ENCODE measurements at regions not wholly inside any gene's neighbourhood (a gene's known extent, or its start where the extent isn't known, plus 50 kb on each side); places are given as distances from the start of the nearest gene placed in this dataset.

DNA sequence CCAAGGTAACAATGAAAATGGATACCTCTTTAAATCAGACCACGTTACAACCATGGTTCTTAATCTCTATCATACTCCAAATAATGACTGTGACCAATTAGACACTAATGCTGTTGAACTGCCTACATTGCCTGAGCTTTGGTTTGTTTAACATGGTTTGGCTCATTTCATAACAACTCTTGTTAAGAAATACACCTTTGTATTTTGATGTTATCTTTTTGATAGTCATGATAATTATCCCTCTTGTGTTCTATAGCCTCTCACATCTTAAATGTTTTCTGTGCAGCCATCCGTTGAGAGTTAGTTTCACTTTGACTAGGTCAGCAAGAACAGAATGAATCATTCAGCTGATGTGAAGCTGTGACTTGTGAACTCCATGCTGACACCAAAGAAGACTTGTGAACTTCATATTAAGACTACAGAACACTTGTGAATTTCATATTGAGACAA lies 75.5 kb upstream of the RERGL start:
- TF ChIP-seq, protein P1, sequence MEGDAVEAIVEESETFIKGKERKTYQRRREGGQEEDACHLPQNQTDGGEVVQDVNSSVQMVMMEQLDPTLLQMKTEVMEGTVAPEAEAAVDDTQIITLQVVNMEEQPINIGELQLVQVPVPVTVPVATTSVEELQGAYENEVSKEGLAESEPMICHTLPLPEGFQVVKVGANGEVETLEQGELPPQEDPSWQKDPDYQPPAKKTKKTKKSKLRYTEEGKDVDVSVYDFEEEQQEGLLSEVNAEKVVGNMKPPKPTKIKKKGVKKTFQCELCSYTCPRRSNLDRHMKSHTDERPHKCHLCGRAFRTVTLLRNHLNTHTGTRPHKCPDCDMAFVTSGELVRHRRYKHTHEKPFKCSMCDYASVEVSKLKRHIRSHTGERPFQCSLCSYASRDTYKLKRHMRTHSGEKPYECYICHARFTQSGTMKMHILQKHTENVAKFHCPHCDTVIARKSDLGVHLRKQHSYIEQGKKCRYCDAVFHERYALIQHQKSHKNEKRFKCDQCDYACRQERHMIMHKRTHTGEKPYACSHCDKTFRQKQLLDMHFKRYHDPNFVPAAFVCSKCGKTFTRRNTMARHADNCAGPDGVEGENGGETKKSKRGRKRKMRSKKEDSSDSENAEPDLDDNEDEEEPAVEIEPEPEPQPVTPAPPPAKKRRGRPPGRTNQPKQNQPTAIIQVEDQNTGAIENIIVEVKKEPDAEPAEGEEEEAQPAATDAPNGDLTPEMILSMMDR (optimal IDR thresholded peaks at IDR 0.05 in 1 of 3, IDR thresholded peaks at IDR 0.05 in 1 of 3, conservative IDR thresholded peaks at IDR 0.05 in 1 of 3; ENCODE audit: extremely low read depth in 1 of 3, insufficient read depth in 2 of 3, low read length in 3 of 3) = no peak
- TF ChIP-seq EZH2 (IDR thresholded peaks at IDR 0.05; ENCODE audit: low read length) = no peak
- dilution Hi-C loops (cut with MboI; ENCODE audit: extremely low pct_ligation_motif_present, low sequenced_read_pairs) = no loop called here
- Histone ChIP-seq H3K4me3 (ENCODE audit: control insufficient read depth in 2 of 3, extremely low read depth in 1 of 3, insufficient read depth in 2 of 3, low read depth in 1 of 3, low read length in 3 of 3) (peak overlapping the region in 2 of 3 experiments; percentile 43 to 51), H2AFZ (ENCODE audit: control insufficient read depth, low read length) (peak overlapping the region; percentile 94), H3K9me3 (ENCODE audit: control insufficient read depth, low read depth, low read length) (no peaks in the 10 kb centered on the region), H3K9me1 (ENCODE audit: control insufficient read depth, extremely low read depth, insufficient read depth, low read length) (no peaks in the 10 kb centered on the region), H3K27me3 (ENCODE audit: control insufficient read depth, extremely low read depth, insufficient read depth, low read length) (no peaks in the 10 kb centered on the region), H3K4me1 (ENCODE audit: control insufficient read depth, extremely low read depth, insufficient read depth, low read length) (peaks cover 8% of the 10 kb centered on the region), H4K20me1 (ENCODE audit: control insufficient read depth, extremely low read depth, insufficient read depth, low read length) (no peaks in the 10 kb centered on the region), H3K36me3 (ENCODE audit: control insufficient read depth in 2 of 2, extremely low read depth in 1 of 2, insufficient read depth in 2 of 2, low read length in 2 of 2) (no peaks in the 10 kb centered on the region), H3K27ac (ENCODE audit: control insufficient read depth, insufficient read depth, low read length) (no peak overlapping the region), H3K9ac (ENCODE audit: control insufficient read depth, extremely low read depth, insufficient read depth, low read length) (no peak overlapping the region), H3K4me2 (ENCODE audit: control insufficient read depth, extremely low read depth, insufficient read depth, low read depth, low read length) (peak overlapping the region; percentile 74), H3K79me2 (ENCODE audit: control insufficient read depth, insufficient read depth, low read length) (no peaks in the 10 kb centered on the region)
- FAIRE-seq (peak; percentile 74), DNase-seq (ENCODE audit: low read depth, low spot score) (no peak)

DNA sequence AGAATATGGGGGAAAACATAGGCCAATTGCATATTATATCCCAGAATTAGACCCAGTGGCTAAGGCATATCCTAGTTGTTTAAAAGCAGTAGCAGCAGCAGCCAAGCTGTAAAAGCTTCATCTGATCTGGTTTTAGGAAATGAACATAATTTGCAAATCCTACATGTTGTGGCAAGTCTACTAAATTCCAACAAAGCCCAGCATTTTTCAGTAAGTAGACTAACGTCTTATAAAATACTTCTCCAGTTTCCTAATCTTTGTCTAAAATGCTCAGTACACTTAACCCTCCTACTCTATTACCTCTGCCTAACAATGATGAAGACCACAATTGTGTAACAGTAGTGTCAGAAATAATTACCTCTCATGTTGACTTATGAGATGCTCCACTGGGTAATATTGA lies 70.9 kb upstream of the RERGL start:
- Histone ChIP-seq H3K36me3 (ENCODE audit: control insufficient read depth in 2 of 2, extremely low read depth in 1 of 2, insufficient read depth in 2 of 2, low read length in 2 of 2) (no peaks in the 10 kb centered on the region), H3K79me2 (ENCODE audit: control insufficient read depth, insufficient read depth, low read length) (no peaks in the 10 kb centered on the region), H3K9ac (ENCODE audit: control insufficient read depth, extremely low read depth, insufficient read depth, low read length) (no peak overlapping the region), H3K9me3 (ENCODE audit: control insufficient read depth, low read depth, low read length) (no peaks in the 10 kb centered on the region), H3K4me2 (ENCODE audit: control insufficient read depth, extremely low read depth, insufficient read depth, low read depth, low read length) (no peak overlapping the region), H3K4me1 (ENCODE audit: control insufficient read depth, extremely low read depth, insufficient read depth, low read length) (peaks cover 7% of the 10 kb centered on the region), H2AFZ (ENCODE audit: control insufficient read depth, low read length) (no peak overlapping the region), H3K4me3 (ENCODE audit: control insufficient read depth in 2 of 3, extremely low read depth in 1 of 3, insufficient read depth in 2 of 3, low read depth in 1 of 3, low read length in 3 of 3) (no peak overlapping the region), H3K27ac (ENCODE audit: control insufficient read depth, insufficient read depth, low read length) (no peak overlapping the region), H3K9me1 (ENCODE audit: control insufficient read depth, extremely low read depth, insufficient read depth, low read length) (no peaks in the 10 kb centered on the region), H3K27me3 (ENCODE audit: control insufficient read depth, extremely low read depth, insufficient read depth, low read length) (no peaks in the 10 kb centered on the region), H4K20me1 (ENCODE audit: control insufficient read depth, extremely low read depth, insufficient read depth, low read length) (no peaks in the 10 kb centered on the region)
- TF ChIP-seq, protein P1 (optimal IDR thresholded peaks at IDR 0.05 in 1 of 3, IDR thresholded peaks at IDR 0.05 in 1 of 3, conservative IDR thresholded peaks at IDR 0.05 in 1 of 3; ENCODE audit: extremely low read depth in 1 of 3, insufficient read depth in 2 of 3, low read length in 3 of 3) = no peak
- peak; percentile 29 for FAIRE-seq
- dilution Hi-C loops (cut with MboI; ENCODE audit: extremely low pct_ligation_motif_present, low sequenced_read_pairs) = no loop called here
- DNase-seq (ENCODE audit: low read depth, low spot score) = no peak

Measured in keratinocyte (primary cell).